SU-DHL-6 (cell line): ENCODE measurements at regions not wholly inside any gene's neighbourhood (a gene's known extent, or its start where the extent isn't known, plus 50 kb on each side); places are given as distances from the start of the nearest gene placed in this dataset.
"Not testable (repeated sequence)": the region's sequence is repeated elsewhere in the genome, so short reads cannot be mapped to it uniquely, and the experiment has no call there.

Experiments used
- CTCF ChIP-seq: fragments of 200-600 bp; sonication (generic); IDR thresholded peaks from one replicate; pipeline ENCODE4 v1.5.1; 2017; ENCODE audit warnings: antibody characterized with exemption, mild to moderate bottlenecking, low read length, moderate library complexity; ENCODE audit not compliant: insufficient read depth, poor library complexity, severe bottlenecking
- EZH2phosphoT487 ChIP-seq: fragments of 200-600 bp; sonication (generic), shearing (Covaris generic); conservative IDR thresholded peaks from 2 replicates; pipeline ENCODE4 v1.6.1; 2018; ENCODE audit warnings: mild to moderate bottlenecking, antibody characterized with exemption, low read length, moderate library complexity, mixed read lengths

- TF ChIP-seq CTCF, EZH2phosphoT487: not testable (repeated sequence)
Observed at GRCh38 chr13:60280524-60280923, 116.5 kb upstream of the TDRD3 start.
